M059J (cell line): ENCODE measurements at regions not wholly inside any gene's neighbourhood (a gene's known extent, or its start where the extent isn't known, plus 50 kb on each side); places are given as distances from the start of the nearest gene placed in this dataset.

Experiments used
- DNase-seq: peaks from one replicate; pipeline ENCODE4 v3.0.0-alpha.2; 2012; ENCODE audit warnings: low read depth

- no peak for DNase-seq
Observed at GRCh38 chr2:9681427-9681817, 50.6 kb upstream of the YWHAQ start.

- DNase-seq, result no peak
Observed at GRCh38 chr2:9685637-9686036, 54.8 kb upstream of the YWHAQ start.

GRCh38 chr2:9686061-9686460, 55.3 kb upstream of the YWHAQ start:
- DNase-seq, result no peak

- peak; percentile 78 for DNase-seq
Observed at GRCh38 chr2:9690252-9690651, 59.5 kb upstream of the YWHAQ start.

GRCh38 chr2:9690716-9691498, 60.1 kb upstream of the YWHAQ start:
- peak; percentile 16 for DNase-seq

- peak; percentile 77 for DNase-seq
Observed at GRCh38 chr2:9692456-9693195, 61.8 kb upstream of the YWHAQ start.

- peak; percentile 93 for DNase-seq
Observed at GRCh38 chr2:9693196-9693491, 62.3 kb upstream of the YWHAQ start.

GRCh38 chr2:9693646-9694045, 62.8 kb upstream of the YWHAQ start:
- DNase-seq, result no peak

- DNase-seq, result no peak
Observed at GRCh38 chr2:9694661-9695234, 64.0 kb upstream of the YWHAQ start.

- peak; percentile 19 for DNase-seq
Observed at GRCh38 chr2:9695941-9696340, 65.1 kb upstream of the YWHAQ start.

- DNase-seq, result no peak
Observed at GRCh38 chr2:9696731-9697130, 65.9 kb upstream of the YWHAQ start.

GRCh38 chr2:9697909-9698308, 67.1 kb upstream of the YWHAQ start:
- DNase-seq, result no peak

GRCh38 chr2:9699139-9700108, 68.6 kb upstream of the YWHAQ start:
- peak; percentile 77 for DNase-seq

- DNase-seq, result no peak
Observed at GRCh38 chr2:9700109-9700495, 69.3 kb upstream of the YWHAQ start.

- no peak for DNase-seq
Observed at GRCh38 chr2:9702604-9703084, 71.8 kb upstream of the YWHAQ start.

GRCh38 chr2:9703085-9703678, 72.4 kb upstream of the YWHAQ start:
- DNase-seq, result peak; percentile 99

- peak; percentile 98 for DNase-seq
Observed at GRCh38 chr2:9703701-9704221, 73.0 kb upstream of the YWHAQ start.

- no peak for DNase-seq
Observed at GRCh38 chr2:9704600-9704999, 73.8 kb upstream of the YWHAQ start.

- no peak for DNase-seq
Observed at GRCh38 chr2:9705196-9705595, 74.4 kb upstream of the YWHAQ start.

- DNase-seq, result no peak
Observed at GRCh38 chr2:9707008-9707407, 76.2 kb upstream of the YWHAQ start.

- no peak for DNase-seq
Observed at GRCh38 chr2:9707611-9708160, 76.9 kb upstream of the YWHAQ start.
